SU-DHL-6 (cell line): ENCODE measurements at regions not wholly inside any gene's neighbourhood (a gene's known extent, or its start where the extent isn't known, plus 50 kb on each side); places are given as distances from the start of the nearest gene placed in this dataset.

Experiments used
- H2AFZ ChIP-seq: fragments of 200-600 bp; sonication (generic); 2 replicates; pipeline ENCODE4 v1.6.1; 2014; ENCODE audit warnings: low read depth, mild to moderate bottlenecking, moderate library complexity, mixed read lengths, antibody characterized with exemption, low read length; ENCODE audit not compliant: severe bottlenecking
- H3F3A ChIP-seq: fragments of 200-600 bp; shearing (Covaris generic); 2 replicates; pipeline ENCODE4 v1.6.0; 2016; ENCODE audit warnings: antibody characterized with exemption, mild to moderate bottlenecking; ENCODE audit not compliant: insufficient read depth
- H3K27ac ChIP-seq: fragments of 200-600 bp; sonication (generic); 2 replicates; pipeline ENCODE4 v1.5.1; 2016; ENCODE audit warnings: low read depth, mild to moderate bottlenecking, low read length, moderate library complexity, mixed read lengths
- H3K27me3 ChIP-seq: fragments of 200-600 bp; sonication (generic), shearing (Covaris generic); 2 replicates; pipeline ENCODE4 v1.6.0; 2014; ENCODE audit warnings: mild to moderate bottlenecking, low read length
- H3K36me3 ChIP-seq: fragments of 200-600 bp; sonication (generic); 2 replicates; pipeline ENCODE4 v1.6.1; 2014; ENCODE audit warnings: mild to moderate bottlenecking, low read length, mixed read lengths
- H3K4me2 ChIP-seq: fragments of 300-600, 200-600 bp; shearing (Covaris generic), sonication (generic); 2 replicates; pipeline ENCODE4 v1.6.0; 2014; ENCODE audit warnings: low read length, low read depth, mild to moderate bottlenecking; ENCODE audit not compliant: poor library complexity, severe bottlenecking
- H3K4me3 ChIP-seq: fragments of 200-600 bp; sonication (generic); 2 replicates; pipeline ENCODE4 v1.5.1; 2014; ENCODE audit warnings: antibody characterized with exemption, low read length, mild to moderate bottlenecking, mixed read lengths; ENCODE audit not compliant: insufficient read depth, poor library complexity, severe bottlenecking
- H3K79me2 ChIP-seq: fragments of 200-600 bp; sonication (generic); 2 replicates; pipeline ENCODE4 v1.6.1; 2014; ENCODE audit warnings: mild to moderate bottlenecking, low read length, moderate library complexity; ENCODE audit not compliant: insufficient read depth
- H3K9ac ChIP-seq: fragments of 200-600 bp; sonication (generic); 2 replicates; pipeline ENCODE4 v1.7.0; 2014; ENCODE audit warnings: mild to moderate bottlenecking, low read length
- H3K9me2 ChIP-seq: fragments of 200-600 bp; sonication (generic); replicated peaks from 2 replicates; pipeline ENCODE4 v1.6.1; 2014; ENCODE audit warnings: low read length; ENCODE audit not compliant: insufficient read depth
- H3K9me3 ChIP-seq: fragments of 200-600 bp; sonication (generic); 2 replicates; pipeline ENCODE4 v1.6.1; 2014; ENCODE audit warnings: low read length, mixed read lengths; ENCODE audit not compliant: insufficient read depth
- H4K20me1 ChIP-seq: fragments of 200-600 bp; sonication (generic); 2 replicates; pipeline ENCODE4 v1.6.1; 2014; ENCODE audit warnings: low read depth, mild to moderate bottlenecking, antibody characterized with exemption, low read length, moderate library complexity, mixed read lengths
- CTCF ChIP-seq: fragments of 200-600 bp; sonication (generic); IDR thresholded peaks from one replicate; pipeline ENCODE4 v1.5.1; 2017; ENCODE audit warnings: antibody characterized with exemption, mild to moderate bottlenecking, low read length, moderate library complexity; ENCODE audit not compliant: insufficient read depth, poor library complexity, severe bottlenecking
- EZH2phosphoT487 ChIP-seq: fragments of 200-600 bp; sonication (generic), shearing (Covaris generic); conservative IDR thresholded peaks from 2 replicates; pipeline ENCODE4 v1.6.1; 2018; ENCODE audit warnings: mild to moderate bottlenecking, antibody characterized with exemption, low read length, moderate library complexity, mixed read lengths

- H3K9me2 ChIP-seq = no peaks in the 10 kb centered on the region
Measured at GRCh38 chr1:9449976-9450696, 89.1 kb upstream of the SLC25A33 start.

GRCh38 chr1:9451081-9451480, 88.2 kb upstream of the SLC25A33 start:
- no peaks in the 10 kb centered on the region for H3K79me2 ChIP-seq
- H3K9me2 ChIP-seq = no peaks in the 10 kb centered on the region
- no peak for TF ChIP-seq CTCF
- no peak overlapping the region for H3K4me2 ChIP-seq
- H3K36me3 ChIP-seq = no peaks in the 10 kb centered on the region
- H3K27ac ChIP-seq = no peak overlapping the region
- no peaks in the 10 kb centered on the region for H3K9me3 ChIP-seq
- no peak overlapping the region for H3K9ac ChIP-seq
- H3K27me3 ChIP-seq = no peaks in the 10 kb centered on the region
- no peaks in the 10 kb centered on the region for H4K20me1 ChIP-seq
- H3K4me3 ChIP-seq = no peak overlapping the region
- H3F3A ChIP-seq = no peaks in the 10 kb centered on the region
- no peak overlapping the region for H2AFZ ChIP-seq

More at GRCh38 chr1:9449976-9450696, 89.1 kb upstream of the SLC25A33 start:
- no peaks in the 10 kb centered on the region for H3K36me3 ChIP-seq
- H3K9ac ChIP-seq = no peak overlapping the region
- no peaks in the 10 kb centered on the region for H3K9me3 ChIP-seq
- no peaks in the 10 kb centered on the region for H3K27me3 ChIP-seq
- no peak overlapping the region for H3K4me2 ChIP-seq
- H3K4me3 ChIP-seq = no peak overlapping the region
- no peaks in the 10 kb centered on the region for H4K20me1 ChIP-seq
- H3F3A ChIP-seq = no peaks in the 10 kb centered on the region
- H3K79me2 ChIP-seq = no peaks in the 10 kb centered on the region
- TF ChIP-seq EZH2phosphoT487 (no peak), CTCF (no peak)
- no peak overlapping the region for H3K27ac ChIP-seq
- no peak overlapping the region for H2AFZ ChIP-seq

- no peaks in the 10 kb centered on the region for H4K20me1 ChIP-seq
- H3K9ac ChIP-seq = no peak overlapping the region
- no peaks in the 10 kb centered on the region for H3K9me3 ChIP-seq
- no peaks in the 10 kb centered on the region for H3F3A ChIP-seq
- H3K4me2 ChIP-seq = no peak overlapping the region
- H3K27me3 ChIP-seq = no peaks in the 10 kb centered on the region
- no peaks in the 10 kb centered on the region for H3K79me2 ChIP-seq
- H3K9me2 ChIP-seq = no peaks in the 10 kb centered on the region
- no peaks in the 10 kb centered on the region for H3K36me3 ChIP-seq
- no peak overlapping the region for H2AFZ ChIP-seq
- no peak overlapping the region for H3K4me3 ChIP-seq
- H3K27ac ChIP-seq = no peak overlapping the region
- TF ChIP-seq CTCF (no peak), EZH2phosphoT487 (no peak)
Measured at GRCh38 chr1:9452516-9453140, 86.6 kb upstream of the SLC25A33 start.
